ENCODE measurements at regions not wholly inside any gene's neighbourhood (a gene's known extent, or its start where the extent isn't known, plus 50 kb on each side); places are given as distances from the start of the nearest gene placed in this dataset.
"Not testable (repeated sequence)": the region's sequence is repeated elsewhere in the genome, so short reads cannot be mapped to it uniquely, and the experiment has no call there.

GRCh38 chr14:106346084-106346483 lies 819.7 kb downstream of the TMEM121 start:
- TF ChIP-seq CTCF (IDR thresholded peaks at IDR 0.05; ENCODE audit: insufficient read depth, low read length, poor library complexity, severe bottlenecking) = no peak
- DNase-seq (ENCODE audit: low read depth) = no peak
- H3K4me3 ChIP-seq (ENCODE audit: low read depth, low read length) = no peak overlapping the region

GRCh38 chr14:106346534-106347290 lies 820.3 kb downstream of the TMEM121 start:
- no peak for TF ChIP-seq CTCF (IDR thresholded peaks at IDR 0.05; ENCODE audit: insufficient read depth, low read length, poor library complexity, severe bottlenecking)
- H3K27me3 ChIP-seq (ENCODE audit: control insufficient read depth, insufficient read depth, low read length) = no peaks in the 10 kb centered on the region
- H3K4me3 ChIP-seq (ENCODE audit: low read depth, low read length) = no peak overlapping the region
- DNase-seq (ENCODE audit: low read depth) = no peak
- H3K36me3 ChIP-seq (ENCODE audit: control insufficient read depth, insufficient read depth, low read length) = no peaks in the 10 kb centered on the region

More at GRCh38 chr14:106346084-106346483, 819.7 kb downstream of the TMEM121 start:
- H3K36me3 ChIP-seq (ENCODE audit: control insufficient read depth, insufficient read depth, low read length) = no peaks in the 10 kb centered on the region
- no peaks in the 10 kb centered on the region for H3K27me3 ChIP-seq (ENCODE audit: control insufficient read depth, insufficient read depth, low read length)

GRCh38 chr14:106347291-106347778 lies 821.0 kb downstream of the TMEM121 start:
- H3K27me3 ChIP-seq (ENCODE audit: control insufficient read depth, insufficient read depth, low read length) = no peaks in the 10 kb centered on the region
- H3K36me3 ChIP-seq (ENCODE audit: control insufficient read depth, insufficient read depth, low read length) = no peaks in the 10 kb centered on the region
- no peak overlapping the region for H3K4me3 ChIP-seq (ENCODE audit: low read depth, low read length)
- no peak for DNase-seq (ENCODE audit: low read depth)
- no peak for TF ChIP-seq CTCF (IDR thresholded peaks at IDR 0.05; ENCODE audit: insufficient read depth, low read length, poor library complexity, severe bottlenecking)

GRCh38 chr14:106347890-106348755 lies 821.7 kb downstream of the TMEM121 start:
- no peak for TF ChIP-seq CTCF (IDR thresholded peaks at IDR 0.05; ENCODE audit: insufficient read depth, low read length, poor library complexity, severe bottlenecking)
- Histone ChIP-seq H3K27me3 (ENCODE audit: control insufficient read depth, insufficient read depth, low read length) (no peaks in the 10 kb centered on the region), H3K36me3 (ENCODE audit: control insufficient read depth, insufficient read depth, low read length) (no peaks in the 10 kb centered on the region), H3K4me3 (ENCODE audit: low read depth, low read length) (no peak overlapping the region)
- no peak for DNase-seq (ENCODE audit: low read depth)

GRCh38 chr14:106348873-106349540 lies 822.6 kb downstream of the TMEM121 start:
- not testable (repeated sequence) for H3K36me3 ChIP-seq (ENCODE audit: control insufficient read depth, insufficient read depth, low read length); H3K27me3 ChIP-seq (ENCODE audit: control insufficient read depth, insufficient read depth, low read length); H3K4me3 ChIP-seq (ENCODE audit: low read depth, low read length); DNase-seq (ENCODE audit: low read depth)

GRCh38 chr14:106349678-106350457 lies 823.5 kb downstream of the TMEM121 start:
- not testable (repeated sequence) for H3K27me3 ChIP-seq (ENCODE audit: control insufficient read depth, insufficient read depth, low read length)

GRCh38 chr14:106355007-106355791 lies 828.8 kb downstream of the TMEM121 start:
- not testable (repeated sequence) for H3K27me3 ChIP-seq (ENCODE audit: control insufficient read depth, insufficient read depth, low read length); DNase-seq (ENCODE audit: low read depth); H3K36me3 ChIP-seq (ENCODE audit: control insufficient read depth, insufficient read depth, low read length); H3K4me3 ChIP-seq (ENCODE audit: low read depth, low read length)

More at GRCh38 chr14:106349678-106350457, 823.5 kb downstream of the TMEM121 start:
- not testable (repeated sequence) for H3K36me3 ChIP-seq (ENCODE audit: control insufficient read depth, insufficient read depth, low read length); H3K4me3 ChIP-seq (ENCODE audit: low read depth, low read length); DNase-seq (ENCODE audit: low read depth)

- H3K27me3 ChIP-seq (ENCODE audit: control insufficient read depth, insufficient read depth, low read length); DNase-seq (ENCODE audit: low read depth); H3K36me3 ChIP-seq (ENCODE audit: control insufficient read depth, insufficient read depth, low read length); H3K4me3 ChIP-seq (ENCODE audit: low read depth, low read length): not testable (repeated sequence)
These were observed 829.7 kb downstream of the TMEM121 start for GRCh38 chr14:106355881-106356642.
